Astrocyte (in vitro differentiated cells and primary cell): ENCODE measurements at regions not wholly inside any gene's neighbourhood (a gene's known extent, or its start where the extent isn't known, plus 50 kb on each side); places are given as distances from the start of the nearest gene placed in this dataset.

Experiments used
- EZH2 ChIP-seq: IDR thresholded peaks from 2 replicates; pipeline ENCODE4 v1.6.1; 2012; ENCODE audit warnings: mild to moderate bottlenecking, low read length, inconsistent platforms; ENCODE audit not compliant: insufficient read depth
- TF ChIP-seq, protein P1 (sequence below): IDR thresholded peaks from 2 replicates; pipeline ENCODE4 v1.5.1; 2011; ENCODE audit warnings: low read depth, mild to moderate bottlenecking, inconsistent platforms, low read length, moderate library complexity; ENCODE audit not compliant: insufficient read depth

DNA sequence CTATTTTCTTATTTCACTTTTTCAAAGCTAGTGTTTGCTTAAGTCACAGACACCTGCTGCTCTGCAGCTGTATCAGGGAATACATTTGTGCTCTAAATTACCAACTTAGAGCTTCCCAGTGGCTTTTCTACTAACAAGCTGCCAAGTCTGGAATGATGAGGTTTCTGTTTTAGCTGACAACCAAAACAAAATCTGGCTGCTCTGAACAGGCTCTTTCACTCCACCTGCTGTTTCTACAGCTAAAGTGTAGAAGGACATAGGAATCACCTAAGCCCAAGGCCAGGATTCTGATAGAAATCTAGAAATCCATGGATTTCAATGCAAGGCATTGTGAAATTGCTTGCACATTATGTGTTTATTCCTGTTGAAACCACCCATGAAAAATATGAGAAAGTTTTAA is 201.2 kb downstream of the SUCLG1 start:
- TF ChIP-seq, protein P1, sequence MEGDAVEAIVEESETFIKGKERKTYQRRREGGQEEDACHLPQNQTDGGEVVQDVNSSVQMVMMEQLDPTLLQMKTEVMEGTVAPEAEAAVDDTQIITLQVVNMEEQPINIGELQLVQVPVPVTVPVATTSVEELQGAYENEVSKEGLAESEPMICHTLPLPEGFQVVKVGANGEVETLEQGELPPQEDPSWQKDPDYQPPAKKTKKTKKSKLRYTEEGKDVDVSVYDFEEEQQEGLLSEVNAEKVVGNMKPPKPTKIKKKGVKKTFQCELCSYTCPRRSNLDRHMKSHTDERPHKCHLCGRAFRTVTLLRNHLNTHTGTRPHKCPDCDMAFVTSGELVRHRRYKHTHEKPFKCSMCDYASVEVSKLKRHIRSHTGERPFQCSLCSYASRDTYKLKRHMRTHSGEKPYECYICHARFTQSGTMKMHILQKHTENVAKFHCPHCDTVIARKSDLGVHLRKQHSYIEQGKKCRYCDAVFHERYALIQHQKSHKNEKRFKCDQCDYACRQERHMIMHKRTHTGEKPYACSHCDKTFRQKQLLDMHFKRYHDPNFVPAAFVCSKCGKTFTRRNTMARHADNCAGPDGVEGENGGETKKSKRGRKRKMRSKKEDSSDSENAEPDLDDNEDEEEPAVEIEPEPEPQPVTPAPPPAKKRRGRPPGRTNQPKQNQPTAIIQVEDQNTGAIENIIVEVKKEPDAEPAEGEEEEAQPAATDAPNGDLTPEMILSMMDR, result no peak
- no peak for TF ChIP-seq EZH2
